NB4 (cell line): ENCODE measurements at regions not wholly inside any gene's neighbourhood (a gene's known extent, or its start where the extent isn't known, plus 50 kb on each side); places are given as distances from the start of the nearest gene placed in this dataset.

ENCODE experiments used
- MYC ChIP-seq: IDR thresholded peaks from 2 replicates; pipeline ENCODE4 v1.6.1; 2011; ENCODE audit warnings: low read depth, low read length
- POLR2A ChIP-seq: IDR thresholded peaks from 2 replicates; pipeline ENCODE4 v1.6.1; 2011; ENCODE audit warnings: mild to moderate bottlenecking; ENCODE audit not compliant: insufficient read length; ENCODE audit errors: extremely low read depth
- TF ChIP-seq, protein P1 (sequence below): IDR thresholded peaks from one replicate; pipeline ENCODE4 v1.5.1; 2012; ENCODE audit warnings: low read depth, low read length
- TF ChIP-seq, protein P2 (sequence below): IDR thresholded peaks from 2 replicates; pipeline ENCODE4 v1.6.1; 2011; ENCODE audit warnings: low read depth, low read length

DNA sequence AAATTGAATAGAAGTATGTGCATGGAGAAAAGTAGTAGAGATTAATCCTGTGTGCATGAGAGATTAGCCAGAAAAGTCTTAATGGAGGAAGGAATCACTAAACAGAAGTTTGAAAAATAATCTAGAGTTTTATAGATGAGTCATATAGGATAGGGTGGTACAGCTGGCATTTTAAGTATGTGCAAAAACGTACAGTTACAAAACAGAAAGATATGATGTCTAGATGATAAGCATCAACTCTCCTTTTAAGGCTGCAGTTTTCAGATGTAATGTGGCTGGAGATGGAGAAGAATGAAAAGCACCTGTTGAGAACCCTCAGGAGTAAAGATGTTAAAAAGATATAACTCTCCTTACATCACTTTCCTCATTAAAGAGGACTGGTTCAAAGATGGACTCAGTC lies 271.3 kb downstream of the STK31 start:
- no peak for TF ChIP-seq POLR2A
- TF ChIP-seq, protein P1, sequence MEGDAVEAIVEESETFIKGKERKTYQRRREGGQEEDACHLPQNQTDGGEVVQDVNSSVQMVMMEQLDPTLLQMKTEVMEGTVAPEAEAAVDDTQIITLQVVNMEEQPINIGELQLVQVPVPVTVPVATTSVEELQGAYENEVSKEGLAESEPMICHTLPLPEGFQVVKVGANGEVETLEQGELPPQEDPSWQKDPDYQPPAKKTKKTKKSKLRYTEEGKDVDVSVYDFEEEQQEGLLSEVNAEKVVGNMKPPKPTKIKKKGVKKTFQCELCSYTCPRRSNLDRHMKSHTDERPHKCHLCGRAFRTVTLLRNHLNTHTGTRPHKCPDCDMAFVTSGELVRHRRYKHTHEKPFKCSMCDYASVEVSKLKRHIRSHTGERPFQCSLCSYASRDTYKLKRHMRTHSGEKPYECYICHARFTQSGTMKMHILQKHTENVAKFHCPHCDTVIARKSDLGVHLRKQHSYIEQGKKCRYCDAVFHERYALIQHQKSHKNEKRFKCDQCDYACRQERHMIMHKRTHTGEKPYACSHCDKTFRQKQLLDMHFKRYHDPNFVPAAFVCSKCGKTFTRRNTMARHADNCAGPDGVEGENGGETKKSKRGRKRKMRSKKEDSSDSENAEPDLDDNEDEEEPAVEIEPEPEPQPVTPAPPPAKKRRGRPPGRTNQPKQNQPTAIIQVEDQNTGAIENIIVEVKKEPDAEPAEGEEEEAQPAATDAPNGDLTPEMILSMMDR = no peak
- TF ChIP-seq, protein P2, sequence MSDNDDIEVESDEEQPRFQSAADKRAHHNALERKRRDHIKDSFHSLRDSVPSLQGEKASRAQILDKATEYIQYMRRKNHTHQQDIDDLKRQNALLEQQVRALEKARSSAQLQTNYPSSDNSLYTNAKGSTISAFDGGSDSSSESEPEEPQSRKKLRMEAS = no peak
- TF ChIP-seq MYC = no peak
